Kidney (tissue), 13 donors: ENCODE measurements at regions not wholly inside any gene's neighbourhood (a gene's known extent, or its start where the extent isn't known, plus 50 kb on each side); places are given as distances from the start of the nearest gene placed in this dataset.

Experiments used
- DNase-seq, 5 donors: peaks; one replicate each; pipeline ENCODE4 v3.0.0-alpha.2; 2013 to 2020
- FAIRE-seq: peaks from 2 replicates; lab custom pipeline; 2012; peaks lifted over from hg19 to GRCh38; lab: Jason Lieb, UNC
- H3K27ac ChIP-seq, 2 donors: one replicate each; pipeline ENCODE4 v1.7.0; 2013; ENCODE audit warnings: low read depth in 2 of 2, low read length in 2 of 2, inconsistent platforms in 1 of 2
- H3K27me3 ChIP-seq: one replicate; pipeline ENCODE4 v1.7.1; 2013; ENCODE audit warnings: low read length, inconsistent platforms; ENCODE audit not compliant: control insufficient read depth, insufficient read depth
- H3K36me3 ChIP-seq, 3 donors: one replicate each; pipeline versions ENCODE4 v1.7.0 to v1.7.1; 2013; ENCODE audit warnings: low read length in 3 of 3, control low read depth in 1 of 3, inconsistent platforms in 1 of 3; ENCODE audit not compliant: insufficient read depth in 3 of 3, control insufficient read depth in 2 of 3
- H3K4me1 ChIP-seq, 3 donors: one replicate each; pipeline versions ENCODE4 v1.7.0 to v1.7.1; 2013; ENCODE audit warnings: low read length in 3 of 3, inconsistent platforms in 1 of 3, low read depth in 1 of 3; ENCODE audit not compliant: control insufficient read depth in 2 of 3, insufficient read depth in 2 of 3
- H3K4me3 ChIP-seq, 3 donors: one replicate each; pipeline versions ENCODE4 v1.7.0 to v1.8.1; 2013; ENCODE audit warnings: low read length in 3 of 3, control low read depth in 1 of 3, inconsistent platforms in 1 of 3
- H3K9ac ChIP-seq, 3 donors: one replicate each; pipeline versions ENCODE4 v1.7.0 to v1.7.1; 2013; ENCODE audit warnings: low read length in 3 of 3, control low read depth in 1 of 3, inconsistent platforms in 1 of 3
- H3K9me3 ChIP-seq, 3 donors: one replicate each; pipeline versions ENCODE4 v1.7.0 to v1.7.1; 2013; ENCODE audit warnings: low read length in 3 of 3, control low read depth in 1 of 3, inconsistent platforms in 1 of 3; ENCODE audit not compliant: control insufficient read depth in 2 of 3, insufficient read depth in 1 of 3
- CTCF ChIP-seq: IDR thresholded peaks from 3 replicates; pipeline ENCODE4 v1.5.1; 2012; ENCODE audit warnings: mild to moderate bottlenecking, moderate library complexity, borderline replicate concordance; ENCODE audit not compliant: insufficient read depth; ENCODE audit errors: extremely low read depth
- intact Hi-C: fragments of 100-400 bp; cut with DNase I; formaldehyde crosslinking; loops from one replicate; pipeline ENCODE4 v1.11.1; 2022
- donor health status: control.
- donor health status: control.
- donor health status: control.
- donor health status: control.
- donor health status: control.
- donor health status: DM: yes; HTN: yes; CAD: no.
- donor health status: Normal renal cell carcinoma (clear cell type).

DNA sequence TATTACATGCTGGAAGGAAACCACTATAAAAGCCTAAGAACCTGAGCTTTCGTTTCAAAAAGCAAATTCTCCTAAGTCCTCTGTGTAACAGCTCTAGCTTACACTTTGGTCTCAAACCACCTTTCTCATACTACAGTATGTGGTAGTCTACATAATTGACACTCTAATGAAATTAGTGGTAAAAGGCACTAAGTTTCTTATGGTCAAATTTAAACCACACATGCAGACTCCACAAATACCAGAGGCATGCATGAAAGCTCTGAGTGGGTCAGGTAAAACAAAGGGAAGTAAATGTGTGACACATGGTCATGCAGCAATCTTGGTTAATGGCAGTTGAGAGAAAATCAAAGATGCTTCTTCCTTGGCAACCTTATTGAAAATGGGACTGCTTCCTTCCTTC lies 187.8 kb downstream of the CCNG2 start:
- Histone ChIP-seq H3K9me3 (peaks cover 0 to 7% (median 0%) of the 10 kb centered on the region in 3 donors), H3K4me1 (no peaks in the 10 kb centered on the region), H3K36me3 (no peaks in the 10 kb centered on the region), H3K27me3 (no peaks in the 10 kb centered on the region), H3K9ac (no peak overlapping the region), H3K27ac (no peak overlapping the region), H3K4me3 (no peak overlapping the region)
- DNase-seq (no peak), FAIRE-seq (no peak)
- intact Hi-C loops = no loop called here
- TF ChIP-seq CTCF = no peak

- TF ChIP-seq CTCF = no peak
- H3K4me3 ChIP-seq = no peak overlapping the region
- H3K9ac ChIP-seq = no peak overlapping the region
- H3K9me3 ChIP-seq = peaks cover 0 to 5% (median 0%) of the 10 kb centered on the region in 3 donors
- no peaks in the 10 kb centered on the region for H3K27me3 ChIP-seq
- no peaks in the 10 kb centered on the region for H3K4me1 ChIP-seq
- no peaks in the 10 kb centered on the region for H3K36me3 ChIP-seq
- intact Hi-C loops = no loop called here
- no peak overlapping the region for H3K27ac ChIP-seq
- DNase-seq = no peak
- FAIRE-seq = no peak
These were observed 190.5 kb downstream of the CCNG2 start for GRCh38 chr4:77347351-77347966.

GRCh38 chr4:77348815-77349214 lies 191.8 kb downstream of the CCNG2 start:
- H3K4me1 ChIP-seq = no peaks in the 10 kb centered on the region
- H3K27ac ChIP-seq = no peak overlapping the region
- no peak for TF ChIP-seq CTCF
- FAIRE-seq (no peak), DNase-seq (no peak)
- no peak overlapping the region for H3K9ac ChIP-seq
- no peaks in the 10 kb centered on the region for H3K27me3 ChIP-seq
- H3K36me3 ChIP-seq = no peaks in the 10 kb centered on the region
- intact Hi-C loops = no loop called here
- H3K4me3 ChIP-seq = no peak overlapping the region
- no peaks in the 10 kb centered on the region for H3K9me3 ChIP-seq

- H3K4me3 ChIP-seq = no peak overlapping the region
These were observed 192.4 kb downstream of the CCNG2 start for GRCh38 chr4:77349364-77349763.

More at GRCh38 chr4:77349364-77349763, 192.4 kb downstream of the CCNG2 start:
- no peaks in the 10 kb centered on the region for H3K4me1 ChIP-seq
- FAIRE-seq (no peak), DNase-seq (no peak)
- no peak overlapping the region for H3K27ac ChIP-seq
- TF ChIP-seq CTCF = no peak
- no peaks in the 10 kb centered on the region for H3K27me3 ChIP-seq
- no peaks in the 10 kb centered on the region for H3K36me3 ChIP-seq
- no peaks in the 10 kb centered on the region for H3K9me3 ChIP-seq
- no peak overlapping the region for H3K9ac ChIP-seq
- intact Hi-C loops = no loop called here
